Kidney (tissue), 13 donors: ENCODE measurements at regions not wholly inside any gene's neighbourhood (a gene's known extent, or its start where the extent isn't known, plus 50 kb on each side); places are given as distances from the start of the nearest gene placed in this dataset.

ENCODE experiments used
- DNase-seq, 5 donors: peaks; one replicate each; pipeline ENCODE4 v3.0.0-alpha.2; 2013 to 2020
- FAIRE-seq: peaks from 2 replicates; lab custom pipeline; 2012; peaks lifted over from hg19 to GRCh38; lab: Jason Lieb, UNC
- H3K27ac ChIP-seq, 2 donors: one replicate each; pipeline ENCODE4 v1.7.0; 2013; ENCODE audit warnings: low read depth in 2 of 2, low read length in 2 of 2, inconsistent platforms in 1 of 2
- H3K27me3 ChIP-seq: one replicate; pipeline ENCODE4 v1.7.1; 2013; ENCODE audit warnings: low read length, inconsistent platforms; ENCODE audit not compliant: control insufficient read depth, insufficient read depth
- H3K36me3 ChIP-seq, 3 donors: one replicate each; pipeline versions ENCODE4 v1.7.0 to v1.7.1; 2013; ENCODE audit warnings: low read length in 3 of 3, control low read depth in 1 of 3, inconsistent platforms in 1 of 3; ENCODE audit not compliant: insufficient read depth in 3 of 3, control insufficient read depth in 2 of 3
- H3K4me1 ChIP-seq, 3 donors: one replicate each; pipeline versions ENCODE4 v1.7.0 to v1.7.1; 2013; ENCODE audit warnings: low read length in 3 of 3, inconsistent platforms in 1 of 3, low read depth in 1 of 3; ENCODE audit not compliant: control insufficient read depth in 2 of 3, insufficient read depth in 2 of 3
- H3K4me3 ChIP-seq, 3 donors: one replicate each; pipeline versions ENCODE4 v1.7.0 to v1.8.1; 2013; ENCODE audit warnings: low read length in 3 of 3, control low read depth in 1 of 3, inconsistent platforms in 1 of 3
- H3K9ac ChIP-seq, 3 donors: one replicate each; pipeline versions ENCODE4 v1.7.0 to v1.7.1; 2013; ENCODE audit warnings: low read length in 3 of 3, control low read depth in 1 of 3, inconsistent platforms in 1 of 3
- H3K9me3 ChIP-seq, 3 donors: one replicate each; pipeline versions ENCODE4 v1.7.0 to v1.7.1; 2013; ENCODE audit warnings: low read length in 3 of 3, control low read depth in 1 of 3, inconsistent platforms in 1 of 3; ENCODE audit not compliant: control insufficient read depth in 2 of 3, insufficient read depth in 1 of 3
- intact Hi-C: fragments of 100-400 bp; cut with DNase I; formaldehyde crosslinking; loops from one replicate; pipeline ENCODE4 v1.11.1; 2022
- TF ChIP-seq, protein P1 (sequence below): IDR thresholded peaks from 3 replicates; pipeline ENCODE4 v1.5.1; 2012; ENCODE audit warnings: mild to moderate bottlenecking, moderate library complexity, borderline replicate concordance; ENCODE audit not compliant: insufficient read depth; ENCODE audit errors: extremely low read depth
- donor health status: control.
- donor health status: control.
- donor health status: control.
- donor health status: control.
- donor health status: control.
- donor health status: DM: yes; HTN: yes; CAD: no.
- donor health status: Normal renal cell carcinoma (clear cell type).

DNA sequence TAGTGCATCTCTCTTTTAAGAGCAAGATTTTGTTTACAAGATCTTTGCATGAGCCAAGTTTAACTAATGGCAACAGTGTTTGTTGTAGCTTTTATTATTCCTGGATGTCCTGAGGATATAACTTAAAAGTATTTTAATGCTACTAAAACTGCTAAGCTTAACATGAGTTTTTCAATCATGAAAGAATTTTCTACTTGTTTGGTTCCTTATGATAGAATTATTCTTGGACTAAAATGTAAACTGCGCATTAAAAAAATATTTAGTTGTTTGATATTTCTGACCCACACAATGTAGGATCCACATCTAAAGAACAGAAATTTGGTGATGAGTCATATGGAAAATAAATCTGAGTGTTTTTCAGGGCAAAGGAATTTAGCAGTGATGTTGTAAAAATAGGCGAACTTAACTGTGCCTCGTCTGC lies 70.8 kb downstream of the RAP2B start:
- FAIRE-seq = no peak

DNA sequence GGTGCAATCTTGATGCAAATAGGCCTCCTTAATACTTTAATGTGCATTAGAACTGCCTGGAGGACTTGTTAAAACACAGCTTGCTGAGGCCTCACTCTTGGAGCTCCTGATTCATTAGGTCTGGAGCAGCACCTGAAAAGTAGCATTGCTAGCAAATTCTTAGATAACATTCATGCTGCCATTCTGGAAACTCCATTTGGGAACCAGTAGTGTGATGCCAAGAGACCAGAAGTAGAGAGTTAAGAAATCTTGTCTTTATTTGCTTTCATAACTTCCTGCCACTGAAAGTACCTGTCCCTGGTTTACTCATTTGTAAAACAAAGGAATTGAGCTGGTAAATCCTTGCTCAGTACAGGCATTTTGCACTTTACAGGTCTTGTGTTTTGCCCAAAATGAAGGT lies 72.0 kb downstream of the RAP2B start:
- TF ChIP-seq, protein P1, sequence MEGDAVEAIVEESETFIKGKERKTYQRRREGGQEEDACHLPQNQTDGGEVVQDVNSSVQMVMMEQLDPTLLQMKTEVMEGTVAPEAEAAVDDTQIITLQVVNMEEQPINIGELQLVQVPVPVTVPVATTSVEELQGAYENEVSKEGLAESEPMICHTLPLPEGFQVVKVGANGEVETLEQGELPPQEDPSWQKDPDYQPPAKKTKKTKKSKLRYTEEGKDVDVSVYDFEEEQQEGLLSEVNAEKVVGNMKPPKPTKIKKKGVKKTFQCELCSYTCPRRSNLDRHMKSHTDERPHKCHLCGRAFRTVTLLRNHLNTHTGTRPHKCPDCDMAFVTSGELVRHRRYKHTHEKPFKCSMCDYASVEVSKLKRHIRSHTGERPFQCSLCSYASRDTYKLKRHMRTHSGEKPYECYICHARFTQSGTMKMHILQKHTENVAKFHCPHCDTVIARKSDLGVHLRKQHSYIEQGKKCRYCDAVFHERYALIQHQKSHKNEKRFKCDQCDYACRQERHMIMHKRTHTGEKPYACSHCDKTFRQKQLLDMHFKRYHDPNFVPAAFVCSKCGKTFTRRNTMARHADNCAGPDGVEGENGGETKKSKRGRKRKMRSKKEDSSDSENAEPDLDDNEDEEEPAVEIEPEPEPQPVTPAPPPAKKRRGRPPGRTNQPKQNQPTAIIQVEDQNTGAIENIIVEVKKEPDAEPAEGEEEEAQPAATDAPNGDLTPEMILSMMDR = no peak
- no peaks in the 10 kb centered on the region for H3K4me1 ChIP-seq
- no peak for FAIRE-seq
- intact Hi-C loops = no loop called here
- no peaks in the 10 kb centered on the region for H3K27me3 ChIP-seq
- H3K36me3 ChIP-seq = no peaks in the 10 kb centered on the region
- H3K27ac ChIP-seq = no peak overlapping the region
- H3K9ac ChIP-seq = no peak overlapping the region
- no peak for DNase-seq
- no peaks in the 10 kb centered on the region for H3K9me3 ChIP-seq
- H3K4me3 ChIP-seq = no peak overlapping the region

More for the DNA sequence above, 70.8 kb downstream of the RAP2B start:
- TF ChIP-seq, protein P1 = no peak
- Histone ChIP-seq H3K27ac (no peak overlapping the region), H3K36me3 (no peaks in the 10 kb centered on the region), H3K4me3 (no peak overlapping the region), H3K9me3 (no peaks in the 10 kb centered on the region), H3K9ac (no peak overlapping the region), H3K27me3 (no peaks in the 10 kb centered on the region), H3K4me1 (no peaks in the 10 kb centered on the region)
- intact Hi-C loops = no loop called here
- DNase-seq = peak in 1 of 5 donors; percentile 40

DNA sequence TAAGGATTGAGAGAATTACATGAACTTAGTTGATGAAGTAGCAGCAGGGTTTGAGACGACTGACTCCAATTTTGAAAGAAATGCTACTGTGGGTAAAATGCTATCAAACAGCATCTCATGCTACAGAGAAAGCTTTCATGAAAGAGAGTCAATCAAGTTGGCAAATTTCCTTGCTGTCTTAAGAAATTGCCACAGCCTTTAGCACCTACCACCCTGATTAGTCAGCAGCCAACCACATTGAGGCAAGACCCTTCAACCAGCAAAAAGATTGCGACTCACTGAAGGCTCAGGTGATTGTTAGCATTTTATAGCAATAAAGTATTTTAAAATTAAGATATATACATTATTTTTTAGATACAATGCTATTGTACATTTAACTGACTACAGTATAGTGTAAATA lies 80.9 kb downstream of the RAP2B start:
- Histone ChIP-seq H3K4me3 (no peak overlapping the region), H3K27ac (no peak overlapping the region), H3K36me3 (no peaks in the 10 kb centered on the region), H3K27me3 (no peaks in the 10 kb centered on the region), H3K4me1 (no peaks in the 10 kb centered on the region), H3K9me3 (no peaks in the 10 kb centered on the region), H3K9ac (no peak overlapping the region)
- no peak for FAIRE-seq
- TF ChIP-seq, protein P1 = no peak
- intact Hi-C loops = no loop called here
- DNase-seq = no peak

DNA sequence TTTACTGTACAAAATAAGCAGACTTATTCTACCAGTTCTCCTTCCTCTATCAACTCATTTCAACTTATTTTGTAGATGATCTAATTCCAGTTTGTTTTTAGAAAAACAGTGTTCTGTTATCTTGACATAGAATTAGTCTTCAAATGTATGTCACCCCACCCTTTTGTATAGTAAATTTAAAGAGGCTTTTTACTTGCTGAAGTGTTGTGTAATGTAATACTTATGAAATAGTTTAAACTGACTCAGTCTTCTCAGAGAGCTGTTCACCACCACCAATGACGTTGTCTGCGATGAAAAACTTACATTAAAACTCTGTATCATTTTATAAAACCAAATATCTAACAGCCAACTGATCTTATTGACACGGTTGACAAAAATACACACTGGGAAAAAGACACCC lies 82.9 kb downstream of the RAP2B start:
- FAIRE-seq (no peak), DNase-seq (no peak)
- Histone ChIP-seq H3K9ac (no peak overlapping the region), H3K27me3 (no peaks in the 10 kb centered on the region), H3K4me1 (no peaks in the 10 kb centered on the region), H3K36me3 (no peaks in the 10 kb centered on the region), H3K9me3 (no peaks in the 10 kb centered on the region), H3K4me3 (no peak overlapping the region), H3K27ac (no peak overlapping the region)
- intact Hi-C loops = no loop called here
- TF ChIP-seq, protein P1 = no peak
